Globus pallidus (tissue), 1 donor: ENCODE measurements at regions not wholly inside any gene's neighbourhood (a gene's known extent, or its start where the extent isn't known, plus 50 kb on each side); places are given as distances from the start of the nearest gene placed in this dataset.

Experiments used
- DNase-seq: peaks from one replicate; pipeline ENCODE4 v3.0.0-alpha.2; 2015; ENCODE audit warnings: low spot score

GRCh38 chr3:157718800-157719199 lies 215.6 kb upstream of the VEPH1 start:
- no peak for DNase-seq

GRCh38 chr3:157713101-157713500 lies 209.9 kb upstream of the VEPH1 start:
- no peak for DNase-seq

GRCh38 chr3:157705258-157705657 lies 202.0 kb upstream of the VEPH1 start:
- DNase-seq, result no peak

GRCh38 chr3:157700405-157700804 lies 197.2 kb upstream of the VEPH1 start:
- DNase-seq, result peak; percentile 40

GRCh38 chr3:157695586-157695985 lies 192.4 kb upstream of the VEPH1 start:
- no peak for DNase-seq

GRCh38 chr3:157695103-157695502 lies 191.9 kb upstream of the VEPH1 start:
- DNase-seq, result no peak

GRCh38 chr3:157693762-157694161 lies 190.5 kb upstream of the VEPH1 start:
- DNase-seq, result no peak

- DNase-seq, result no peak
Measured at GRCh38 chr3:157692468-157692867, 189.3 kb upstream of the VEPH1 start.

GRCh38 chr3:157683668-157684067 lies 180.5 kb upstream of the VEPH1 start:
- no peak for DNase-seq

- no peak for DNase-seq
Measured at GRCh38 chr3:157672061-157672460, 168.8 kb upstream of the VEPH1 start.

- no peak for DNase-seq
Measured at GRCh38 chr3:157671656-157672055, 168.4 kb upstream of the VEPH1 start.

GRCh38 chr3:157669416-157669815 lies 166.2 kb upstream of the VEPH1 start:
- DNase-seq, result no peak

GRCh38 chr3:157667493-157667892 lies 164.3 kb upstream of the VEPH1 start:
- DNase-seq, result no peak

GRCh38 chr3:157662171-157662570 lies 159.0 kb upstream of the VEPH1 start:
- DNase-seq, result peak; percentile 65

- no peak for DNase-seq
Measured at GRCh38 chr3:157660847-157661246, 157.6 kb upstream of the VEPH1 start.

GRCh38 chr3:157652366-157652765 lies 149.2 kb upstream of the VEPH1 start:
- DNase-seq, result no peak

GRCh38 chr3:157650699-157651098 lies 147.5 kb upstream of the VEPH1 start:
- no peak for DNase-seq

GRCh38 chr3:157650172-157650571 lies 147.0 kb upstream of the VEPH1 start:
- DNase-seq, result no peak

GRCh38 chr3:157649511-157649910 lies 146.3 kb upstream of the VEPH1 start:
- no peak for DNase-seq

GRCh38 chr3:157647820-157648219 lies 144.6 kb upstream of the VEPH1 start:
- no peak for DNase-seq

- DNase-seq, result peak; percentile 28
Measured at GRCh38 chr3:157639756-157640426, 136.7 kb upstream of the VEPH1 start.

GRCh38 chr3:157637866-157638265 lies 134.7 kb upstream of the VEPH1 start:
- no peak for DNase-seq

- no peak for DNase-seq
Measured at GRCh38 chr3:157633241-157633640, 130.0 kb upstream of the VEPH1 start.

GRCh38 chr3:157632075-157632474 lies 128.9 kb upstream of the VEPH1 start:
- no peak for DNase-seq
